GM19351 (cell line): ENCODE measurements at regions not wholly inside any gene's neighbourhood (a gene's known extent, or its start where the extent isn't known, plus 50 kb on each side); places are given as distances from the start of the nearest gene placed in this dataset.

ENCODE experiments used
- ATAC-seq: cut with Tn5 transposase; IDR thresholded peaks from one replicate; pipeline ENCODE4 v1.9.1; 2021; ENCODE audit warnings: mild to moderate bottlenecking, moderate library complexity; ENCODE audit not compliant: unreplicated experiment

DNA sequence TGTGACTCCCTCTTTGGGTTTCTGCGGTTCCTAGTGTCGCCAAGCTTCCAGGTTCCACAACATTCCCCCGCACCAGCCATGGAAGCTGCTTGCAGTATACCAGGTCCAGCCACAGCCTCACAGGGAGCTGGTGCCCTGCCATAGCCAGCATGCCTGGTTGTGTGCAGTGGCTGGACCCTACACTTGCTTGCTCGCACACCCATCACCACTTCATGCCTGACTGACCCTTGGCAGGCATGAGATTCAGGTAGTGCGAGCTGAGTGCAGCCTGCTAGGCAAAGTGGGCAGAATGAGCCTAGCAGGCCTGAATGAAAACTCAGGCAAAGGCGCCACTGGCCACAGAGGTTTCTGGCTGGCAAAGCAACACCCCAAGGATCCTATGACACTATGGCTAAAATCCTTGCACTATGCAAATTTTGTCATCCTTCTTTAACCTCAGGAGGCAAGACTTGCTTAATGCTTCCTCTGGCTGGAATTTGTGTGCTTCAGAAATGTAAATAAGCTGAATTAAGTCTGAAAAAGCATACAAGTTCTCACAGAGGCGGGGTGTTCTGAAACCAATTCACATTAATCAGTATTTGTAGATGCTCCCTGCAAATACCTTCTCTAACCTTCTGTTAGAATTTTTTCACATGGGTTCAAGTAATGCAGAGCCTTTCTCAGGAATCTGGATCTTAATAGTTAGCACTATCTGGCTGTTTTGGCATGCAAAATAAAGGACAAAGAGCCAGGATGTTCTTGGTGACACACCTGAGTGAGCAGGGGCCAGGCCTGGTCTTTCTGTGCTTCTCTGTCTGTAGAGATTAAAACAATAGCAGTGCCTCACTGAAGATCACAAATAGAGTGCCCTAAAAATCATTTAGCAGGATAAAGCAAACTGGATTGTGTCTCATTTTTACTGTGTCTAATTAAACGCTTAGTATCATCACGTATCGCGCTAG lies 256.9 kb downstream of the GPATCH2 start:
- ATAC-seq, result no peak

DNA sequence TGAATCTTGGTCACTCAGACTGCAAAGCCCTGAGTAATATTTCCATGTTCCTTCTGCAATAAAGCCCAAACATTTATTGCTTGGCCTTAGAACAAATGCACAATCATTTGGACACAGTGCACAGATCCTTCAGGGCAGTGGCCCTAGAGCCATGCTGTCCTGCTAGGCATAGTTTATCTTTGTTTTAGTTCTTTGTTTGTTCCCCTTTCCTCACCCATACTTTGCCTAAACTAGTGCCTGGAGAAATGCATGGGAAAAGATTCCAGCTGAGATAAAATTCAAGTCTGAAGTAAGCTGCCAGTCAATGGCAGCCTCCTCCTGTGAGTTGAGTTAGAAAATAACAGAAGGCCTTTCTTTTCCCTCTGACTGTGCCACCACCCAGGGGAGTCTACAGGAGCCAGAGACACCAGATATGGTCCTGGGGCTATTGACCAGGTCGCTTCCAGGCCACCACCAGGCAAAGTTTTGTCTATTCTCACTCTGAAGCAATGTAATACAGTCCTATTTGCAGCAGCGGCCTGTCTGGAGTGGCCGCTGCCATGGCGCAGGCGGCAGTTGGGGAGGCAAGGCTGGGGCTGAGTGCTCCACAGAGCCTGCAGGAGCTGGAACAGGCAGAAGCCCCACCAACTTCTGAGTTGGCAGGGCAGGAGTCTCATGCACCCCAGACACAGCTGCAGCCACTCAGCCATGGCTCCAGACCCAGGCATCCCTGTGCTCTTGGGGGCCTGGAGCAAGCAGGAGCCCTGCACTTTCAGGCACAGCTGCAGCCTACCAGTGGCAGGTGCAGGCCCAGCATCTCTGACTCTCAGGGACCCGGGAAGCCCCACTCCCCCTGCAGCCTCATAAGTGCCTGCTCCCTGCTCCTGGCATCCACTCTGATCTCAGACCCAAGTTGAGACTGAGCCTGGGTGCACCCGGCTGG lies 258.6 kb downstream of the GPATCH2 start:
- ATAC-seq, result no peak

DNA sequence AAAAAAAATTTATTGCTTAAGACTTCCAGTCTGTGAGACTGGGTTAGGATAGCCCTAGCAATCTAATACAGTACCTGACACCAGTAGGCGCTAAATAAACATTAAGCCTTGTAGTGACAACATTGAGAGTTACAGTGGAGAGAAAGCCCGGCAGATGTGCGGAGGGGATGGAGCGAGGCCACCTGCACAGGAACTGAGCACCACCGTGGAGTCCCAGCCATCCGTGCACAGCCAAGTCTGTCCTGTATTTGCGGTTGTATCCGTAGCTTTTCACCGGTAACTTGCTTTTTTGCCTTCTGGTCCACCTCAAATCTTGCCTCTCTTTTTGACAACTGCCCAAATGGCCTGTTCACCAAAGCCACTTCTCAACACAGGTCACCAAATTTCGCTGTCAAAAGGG lies 260.1 kb downstream of the GPATCH2 start:
- no peak for ATAC-seq

DNA sequence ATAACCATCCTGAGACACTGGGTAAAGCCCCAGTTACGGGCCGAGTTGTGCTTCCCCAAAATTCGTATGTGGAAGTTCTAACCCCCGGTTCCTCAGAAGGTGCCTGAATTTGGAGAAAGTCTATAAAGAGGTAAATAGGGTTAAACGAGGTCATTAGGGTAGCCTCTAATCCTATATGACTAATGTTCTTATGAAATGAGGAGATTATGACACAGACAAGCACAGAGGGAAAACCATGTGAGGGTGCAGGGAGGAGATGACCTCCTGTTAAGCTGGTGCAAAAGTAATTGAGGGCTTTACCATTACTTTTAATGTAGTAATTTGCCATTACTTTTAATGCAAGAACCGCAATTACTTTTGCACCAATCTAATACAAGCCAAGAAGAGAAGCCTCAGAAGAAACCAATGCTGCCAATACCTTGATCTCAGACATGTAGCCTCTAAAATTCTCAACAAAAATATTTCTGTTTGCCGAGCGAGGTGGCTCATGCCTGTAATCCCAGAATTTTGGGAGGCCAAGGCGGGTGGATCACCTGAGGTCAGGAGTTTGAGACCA lies 260.8 kb downstream of the GPATCH2 start:
- peak; percentile 1 for ATAC-seq

DNA sequence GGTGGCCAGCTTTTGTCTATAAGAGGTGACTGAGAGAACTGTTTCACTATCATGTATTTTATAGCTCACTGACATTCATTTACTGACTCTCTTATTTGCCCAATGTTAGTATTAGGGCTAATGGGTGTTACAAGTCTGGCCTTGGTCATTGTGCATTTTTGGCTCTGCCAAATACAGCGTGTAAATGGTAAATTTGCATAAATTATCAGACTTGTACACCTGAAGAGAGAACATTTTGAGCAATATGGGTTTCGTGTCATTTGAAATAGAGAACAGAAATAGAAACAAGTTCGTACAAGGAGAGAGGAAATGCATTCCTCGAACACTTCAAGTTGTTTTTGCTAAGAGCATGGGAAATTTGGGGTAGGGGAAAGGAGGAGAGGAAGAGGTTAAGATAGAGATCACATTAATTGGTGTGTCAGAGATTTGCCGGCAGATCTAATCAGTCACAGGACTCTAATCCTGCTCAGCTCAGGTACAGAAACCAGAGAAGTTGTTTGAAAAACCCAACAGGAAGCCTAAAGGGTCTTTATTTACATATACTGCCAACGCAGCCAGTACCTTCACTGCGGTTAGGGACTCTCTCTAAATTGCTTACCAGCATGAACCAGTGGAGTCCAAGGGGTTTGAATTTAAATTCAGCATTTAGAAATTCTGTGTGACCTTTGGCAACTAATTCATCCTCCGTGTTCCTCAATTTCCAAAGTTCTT lies 261.5 kb downstream of the GPATCH2 start:
- ATAC-seq, result peak; percentile 89

DNA sequence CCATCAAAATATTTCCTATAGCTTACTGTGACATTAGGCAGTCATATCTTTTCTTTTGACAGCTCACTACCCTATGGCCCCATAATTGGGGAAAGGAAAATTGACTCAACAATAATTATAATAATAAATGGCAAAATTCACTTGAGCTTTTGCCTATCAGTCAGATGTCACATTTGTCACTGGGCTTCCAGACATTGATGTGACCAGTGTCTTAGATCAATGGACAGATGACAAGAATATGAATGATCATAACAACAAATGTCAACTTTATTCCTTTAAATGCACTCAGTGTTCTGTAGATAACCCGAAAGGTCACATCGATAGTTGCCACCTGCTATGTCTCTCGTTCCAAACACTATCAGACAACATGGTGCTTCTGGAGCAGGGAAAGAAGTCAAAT lies 266.7 kb downstream of the GPATCH2 start:
- ATAC-seq, result no peak

DNA sequence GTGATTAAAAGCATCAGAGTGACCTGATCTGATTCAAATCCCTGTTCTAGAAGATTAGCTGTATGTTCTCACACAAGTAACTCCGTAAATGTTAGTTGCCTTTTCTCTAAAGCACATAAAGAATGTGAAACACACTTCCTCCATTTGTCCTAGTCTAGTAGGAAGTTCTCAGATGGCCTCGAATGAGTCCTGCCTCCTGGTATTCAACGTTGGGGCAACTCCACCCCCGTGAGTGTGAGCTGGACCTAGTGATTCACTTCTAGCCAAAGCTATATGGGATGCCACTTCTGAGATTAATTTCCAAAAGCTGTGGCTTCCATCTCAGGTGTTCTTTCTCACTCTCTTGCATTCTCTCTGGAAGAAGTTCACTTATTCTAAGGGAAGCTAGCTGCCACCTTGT lies 267.6 kb downstream of the GPATCH2 start:
- ATAC-seq, result no peak

DNA sequence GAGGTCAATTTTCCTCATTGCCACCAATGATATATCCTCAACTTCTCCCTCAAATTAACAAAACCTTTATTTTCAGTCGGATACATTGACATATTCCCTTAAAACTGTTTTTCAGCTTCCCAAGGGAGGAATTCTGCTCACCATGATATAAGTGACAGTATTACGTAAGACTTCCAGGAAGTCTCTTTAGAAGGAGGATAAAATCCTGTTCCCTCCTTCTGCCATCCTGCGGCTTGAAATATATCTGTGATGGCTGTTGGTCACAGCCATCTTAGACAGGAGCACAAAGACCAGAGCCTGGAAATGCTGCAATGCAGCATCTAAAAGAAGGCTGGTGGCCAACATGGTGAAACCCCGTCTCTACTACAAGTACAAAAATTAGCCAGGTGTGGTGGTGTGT lies 270.4 kb downstream of the GPATCH2 start:
- ATAC-seq, result no peak

DNA sequence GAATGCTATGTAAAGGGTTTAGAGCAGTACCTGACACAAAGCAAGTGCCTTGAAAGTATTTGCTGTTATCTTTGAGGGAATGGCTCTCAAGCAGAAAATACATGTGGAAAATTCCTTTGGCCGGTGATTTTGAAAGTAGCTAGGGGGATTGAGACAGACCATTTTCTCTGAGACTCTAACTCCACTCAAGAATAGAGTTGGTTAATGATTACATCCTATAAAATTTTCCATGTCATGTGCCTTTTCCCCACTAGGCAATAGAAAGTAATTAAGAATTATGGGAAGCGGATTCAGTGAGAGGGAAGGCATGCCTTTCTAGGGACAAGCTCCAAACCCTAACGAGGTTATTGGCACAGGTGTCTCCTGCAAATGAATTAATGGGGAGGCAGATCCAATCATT lies 276.0 kb downstream of the GPATCH2 start:
- no peak for ATAC-seq

DNA sequence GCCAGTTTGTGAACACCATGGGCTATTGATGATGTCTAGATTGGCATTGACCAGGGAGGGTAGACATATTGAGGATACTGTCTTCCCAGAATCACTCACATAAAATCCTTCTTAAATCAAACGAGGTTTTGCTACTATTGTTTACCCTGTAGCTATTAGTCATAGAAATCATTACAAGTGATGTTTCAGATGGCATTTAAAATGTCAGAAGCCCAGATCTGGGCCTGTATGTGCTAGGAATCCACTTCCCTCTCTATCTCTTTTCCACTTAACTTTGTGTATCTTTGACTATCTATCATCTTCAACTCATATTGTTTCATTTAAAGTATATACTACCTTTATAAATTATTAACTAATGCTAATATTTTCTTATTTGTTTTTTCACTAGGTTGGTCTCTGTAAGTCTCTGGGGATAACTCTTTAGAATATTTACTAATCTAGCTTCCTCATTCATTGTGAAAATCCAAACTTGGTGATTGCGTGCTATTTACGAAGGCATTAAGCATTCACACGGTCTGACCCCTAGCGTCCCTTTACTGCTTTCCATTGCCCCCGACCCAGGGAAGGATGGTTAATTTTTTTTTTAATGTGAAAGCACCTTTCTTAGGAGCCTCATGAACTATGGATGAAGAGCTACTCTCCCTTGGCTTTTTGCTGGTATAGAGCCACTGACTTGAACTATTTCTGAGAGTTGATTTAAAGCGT lies 281.8 kb downstream of the GPATCH2 start:
- ATAC-seq, result no peak

DNA sequence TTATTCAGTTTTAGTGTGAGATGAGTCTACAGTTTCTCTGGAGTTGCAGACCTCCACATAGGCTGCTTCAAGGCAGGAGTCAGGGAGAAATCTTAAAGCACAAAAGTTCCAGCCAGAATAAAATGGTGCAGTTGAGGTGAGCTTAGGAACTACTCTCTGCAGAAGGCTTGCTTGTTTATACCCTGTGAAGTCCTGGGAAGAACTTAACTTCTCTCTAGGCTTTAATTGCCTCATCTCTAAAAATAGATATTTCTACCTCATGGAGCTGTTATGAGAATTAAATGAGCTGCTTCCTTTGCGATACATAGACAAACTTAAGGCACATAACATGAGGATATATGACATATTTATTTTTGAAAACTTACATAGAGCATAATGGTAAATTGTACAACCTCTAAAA lies 286.2 kb downstream of the GPATCH2 start:
- no peak for ATAC-seq

DNA sequence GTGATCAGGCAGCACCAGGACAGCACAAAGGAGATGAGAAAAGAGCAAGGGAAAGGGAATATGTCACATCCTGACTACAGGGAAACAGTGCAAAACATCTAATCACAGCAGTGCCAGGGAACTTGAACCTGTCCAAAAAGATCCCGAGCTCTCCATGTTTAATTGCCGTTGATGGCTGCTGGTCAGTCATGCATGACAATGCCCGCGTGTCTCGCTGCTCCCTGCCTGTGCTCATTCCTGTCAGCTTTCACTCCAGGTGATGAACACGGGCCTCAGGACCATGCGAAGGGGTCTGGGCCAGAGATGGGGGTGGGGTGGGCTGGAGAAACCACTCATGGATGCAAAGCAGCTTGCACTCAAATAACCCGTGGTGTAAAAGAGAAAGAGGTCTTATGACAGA lies 287.0 kb downstream of the GPATCH2 start:
- no peak for ATAC-seq

DNA sequence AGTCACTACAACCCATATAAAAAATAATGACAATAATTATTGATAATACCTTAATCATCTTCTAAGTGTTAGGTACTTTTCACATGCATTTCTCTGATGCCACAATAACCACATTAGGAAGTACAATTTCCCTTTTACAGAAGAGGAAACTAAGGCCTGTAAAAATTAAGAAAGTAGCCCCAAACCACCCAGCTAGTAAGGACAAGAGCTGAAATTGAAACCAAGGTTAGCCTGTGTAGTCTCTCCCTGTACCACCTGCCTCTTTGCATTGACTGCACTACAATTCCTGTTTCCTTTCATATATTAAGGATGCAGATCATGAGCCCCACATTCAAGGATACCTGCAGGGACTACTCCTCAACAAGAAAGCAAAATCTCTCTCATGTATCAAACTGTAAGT lies 288.8 kb downstream of the GPATCH2 start:
- no peak for ATAC-seq

DNA sequence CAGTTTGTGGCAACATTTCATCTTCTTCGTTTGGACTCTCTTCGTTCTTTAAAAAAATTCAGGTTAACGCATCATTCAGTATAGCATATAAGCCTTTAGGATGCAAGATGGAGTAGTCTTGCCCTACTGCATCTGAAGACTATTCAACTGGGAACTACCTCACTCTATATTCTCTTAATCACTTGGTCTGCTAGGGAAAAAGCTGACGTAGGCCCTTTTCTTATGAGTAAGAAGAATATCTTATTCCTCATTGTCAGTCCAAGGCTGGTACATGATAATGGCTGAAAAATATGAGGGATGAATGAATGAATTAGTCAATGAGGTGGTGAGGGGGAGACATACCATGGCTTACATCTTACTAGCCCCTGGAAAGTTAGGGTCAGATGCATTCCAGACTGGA lies 294.2 kb downstream of the GPATCH2 start:
- no peak for ATAC-seq

DNA sequence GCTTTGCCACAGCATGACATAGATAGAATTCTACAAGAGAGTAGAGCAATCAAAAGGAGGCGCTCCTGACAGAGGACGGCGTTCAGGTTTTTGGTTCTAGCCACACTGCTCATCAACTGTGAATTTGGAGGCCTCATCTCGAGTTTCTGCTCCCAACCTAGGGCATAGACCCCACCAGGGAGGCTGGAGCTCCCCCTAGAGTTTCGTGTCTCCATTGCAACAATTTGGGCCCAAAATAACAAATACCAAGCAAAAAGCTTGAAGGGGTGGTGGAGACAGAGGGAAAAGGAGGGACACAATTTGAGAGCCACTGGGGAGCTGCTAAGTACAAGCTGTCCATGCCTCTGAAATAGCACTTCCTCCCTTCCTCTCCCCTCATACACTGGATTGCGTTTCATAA lies 297.0 kb downstream of the GPATCH2 start:
- peak; percentile 95 for ATAC-seq

DNA sequence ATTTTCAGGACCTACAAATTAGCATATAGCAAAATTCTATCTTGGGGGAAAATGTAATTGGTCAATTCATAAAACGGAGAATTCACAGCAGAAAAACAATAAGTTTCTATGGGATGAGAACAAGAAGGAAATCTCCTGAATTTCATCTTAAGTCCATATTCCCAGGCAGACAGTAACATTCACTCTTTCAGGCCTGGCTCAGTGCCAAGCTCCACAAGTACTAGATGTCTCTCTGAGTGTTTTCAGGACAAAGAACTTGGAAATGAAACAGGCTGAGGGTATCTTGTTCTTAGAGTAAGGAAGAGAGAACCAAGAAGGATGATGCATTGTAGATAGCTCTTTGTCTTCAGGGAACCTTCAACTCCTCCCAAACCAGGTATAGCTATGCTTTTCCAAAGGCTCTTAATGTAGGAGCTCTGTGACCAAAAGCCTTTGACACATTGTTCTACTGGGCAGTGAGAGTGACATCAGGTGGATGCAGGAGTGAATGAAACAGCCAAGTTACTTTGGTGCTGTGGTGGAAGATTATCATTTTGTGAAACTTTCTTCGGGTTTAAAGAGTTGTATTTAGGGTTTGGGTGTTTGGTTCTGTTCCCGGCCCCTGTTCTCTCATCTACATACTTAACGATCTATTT lies 298.3 kb downstream of the GPATCH2 start:
- no peak for ATAC-seq

DNA sequence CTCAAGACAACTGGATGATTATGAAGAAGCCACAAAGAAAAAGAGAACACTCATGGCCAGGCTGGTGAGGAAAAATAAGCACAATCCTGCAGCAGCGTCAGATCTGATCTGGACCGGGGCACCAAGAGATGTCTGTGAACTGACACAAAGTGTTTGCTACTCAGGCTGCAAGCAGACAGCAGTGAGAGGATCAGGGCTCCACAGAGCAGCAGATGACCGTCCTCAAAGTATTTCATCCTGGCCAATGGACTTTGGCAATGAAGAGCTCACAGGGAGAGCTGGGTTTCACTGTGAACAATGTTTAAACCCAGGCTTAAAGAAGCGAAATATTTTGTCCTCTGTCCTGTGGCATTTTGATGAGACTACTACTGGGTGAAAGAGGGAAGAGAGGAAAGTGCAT lies 299.2 kb downstream of the GPATCH2 start:
- no peak for ATAC-seq

DNA sequence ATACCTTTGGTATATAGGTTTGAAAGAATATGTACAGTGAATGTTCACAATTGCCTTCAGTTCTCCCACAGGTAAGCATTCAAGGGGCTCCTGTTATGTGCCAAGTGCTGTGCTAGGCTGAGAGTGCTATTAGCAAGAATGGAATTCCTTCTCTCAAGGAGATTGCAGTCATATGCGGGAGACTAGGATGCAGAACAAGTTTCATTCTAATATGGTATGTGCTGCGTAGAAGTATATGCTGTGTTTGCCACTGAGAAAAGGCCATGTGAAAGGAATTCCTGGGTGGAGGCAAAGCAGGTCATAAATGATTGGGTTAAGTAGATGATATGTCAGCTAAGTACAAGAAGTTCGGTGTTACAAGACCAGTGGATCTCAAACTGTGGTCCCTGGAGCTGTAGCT lies 303.0 kb downstream of the GPATCH2 start:
- ATAC-seq, result no peak

DNA sequence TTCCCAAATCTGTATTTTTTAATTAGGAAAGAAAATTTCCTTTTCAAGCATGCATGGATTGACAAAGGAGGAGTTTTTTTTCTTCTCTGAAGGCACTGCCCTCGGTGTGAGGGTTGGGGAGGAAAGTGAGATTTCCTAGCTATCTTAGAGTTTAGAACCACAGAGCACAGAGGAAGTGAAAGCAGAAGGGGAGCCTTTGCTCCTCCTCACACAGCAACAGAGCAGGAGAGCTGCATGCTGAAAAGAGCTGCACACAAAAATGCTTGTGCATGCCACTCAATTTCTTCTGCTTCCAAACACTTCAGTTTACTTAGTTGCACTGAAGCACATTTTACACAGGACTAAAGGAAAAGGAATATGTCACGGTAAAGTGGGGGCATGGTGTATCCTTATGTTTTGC lies 308.1 kb downstream of the GPATCH2 start:
- ATAC-seq, result peak; percentile 100

DNA sequence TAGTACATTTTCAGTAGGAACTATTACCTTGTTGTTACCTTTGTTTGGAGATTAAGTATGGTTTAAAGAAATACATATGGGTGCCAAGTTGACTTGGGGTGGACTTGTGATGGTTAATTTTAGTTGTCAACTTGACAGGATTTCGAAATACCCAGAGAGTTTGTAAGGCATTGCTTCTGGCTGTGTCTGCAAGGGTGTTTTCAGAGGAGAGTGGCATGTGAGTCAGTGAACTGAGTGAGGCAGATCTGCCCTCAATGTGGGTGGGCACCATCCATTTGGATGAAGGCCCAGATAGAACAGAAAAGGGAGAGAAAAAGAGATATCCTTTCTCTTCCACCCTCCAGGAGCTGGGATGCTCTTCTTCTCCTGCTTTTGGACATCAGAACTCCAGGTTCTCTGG lies 315.5 kb downstream of the GPATCH2 start:
- ATAC-seq, result no peak
